Gastroesophageal sphincter (tissue), 3 donors: ENCODE measurements at regions not wholly inside any gene's neighbourhood (a gene's known extent, or its start where the extent isn't known, plus 50 kb on each side); places are given as distances from the start of the nearest gene placed in this dataset.

Experiments used
- CTCF ChIP-seq, 4 experiments: fragments of 200-600 bp in 2 of 4; fragments of 450-650 bp in 2 of 4; sonication (generic) in 1 of 4; IDR thresholded peaks; one replicate each; pipeline ENCODE4 v1.5.1; 2017 to 2019; ENCODE audit warnings: antibody characterized with exemption in 4 of 4, mild to moderate bottlenecking in 2 of 4, moderate library complexity in 2 of 4
- POLR2A ChIP-seq, 2 donors: fragments of 450-650 bp; IDR thresholded peaks; one replicate each; pipeline ENCODE4 v1.6.1; 2017; ENCODE audit warnings: antibody characterized with exemption in 2 of 2, mild to moderate bottlenecking in 2 of 2, moderate library complexity in 1 of 2
- POLR2AphosphoS5 ChIP-seq: sonication (generic); formaldehyde crosslinking; IDR thresholded peaks from one replicate; pipeline ENCODE4 v1.6.1; 2017; ENCODE audit warnings: antibody characterized with exemption

GRCh38 chr6:114537977-114538376, 195.2 kb upstream of the HS3ST5 start:
- TF ChIP-seq POLR2A (IDR thresholded peaks at IDR 0.05) (no peak), CTCF (IDR thresholded peaks at IDR 0.05) (no peak), POLR2AphosphoS5 (no peak)
